K562 (cell line): ENCODE measurements at regions not wholly inside any gene's neighbourhood (a gene's known extent, or its start where the extent isn't known, plus 50 kb on each side); places are given as distances from the start of the nearest gene placed in this dataset.

ENCODE experiments used
- ATAC-seq: fragments of 200-7000 bp; cut with Tn5 transposase; 3 replicates; pipeline ENCODE4 v1.9.1; 2020; ENCODE audit warnings: moderate library complexity
- BruUV-seq: library from RNA; stranded (reverse); fragments of 400-500 nt; replicated peaks from 2 replicates; lab custom pipeline; 2021; lab: Mats Ljungman, UMichigan
- CTCF ChIA-PET: fragments of 300-600 bp; formaldehyde crosslinking; extraction: SDS; loops from one replicate; lab custom pipeline; 2021; ENCODE audit warnings: low intra/inter-chr PET ratio; lab: Yijun Ruan, JAX
- POLR2A ChIA-PET: fragments of 300-600, 350-650 bp; sonication (Branson Sonifier 250); formaldehyde crosslinking; extraction: SDS; loops from one replicate; lab custom pipeline; 2021; ENCODE audit warnings: antibody characterized with exemption, inconsistent platforms; lab: Yijun Ruan, JAX
- DNase-seq, 4 experiments: peaks; one replicate each; pipeline versions ENCODE4 v3.0.0 to v3.0.0-alpha.2; 2011 to 2018; ENCODE audit warnings: low spot score in 3 of 4, mixed read lengths in 3 of 4; ENCODE audit errors: extremely low read depth in 1 of 4
- FAIRE-seq: peaks from 2 replicates; lab custom pipeline; 2011; peaks lifted over from hg19 to GRCh38; lab: Jason Lieb, UNC
- H2AFZ ChIP-seq: 2 replicates; pipeline ENCODE4 v1.6.0; 2011; ENCODE audit warnings: low read depth, low read length, control low read depth, inconsistent platforms
- H3K27ac ChIP-seq: fragments of 200-600 bp; 3 replicates; pipeline ENCODE4 v1.8.0; 2011; ENCODE audit warnings: low read depth, mild to moderate bottlenecking, control low read depth, inconsistent platforms, low read length, moderate library complexity, mixed read lengths; ENCODE audit errors: extremely low read depth
- H3K27me3 ChIP-seq, 2 experiments: fragments of 300-600 bp in 1 of 2; 2 replicates in 1 of 2; 3 replicates in 1 of 2; pipeline versions ENCODE4 v1.6.0 to v1.8.0; 2011; ENCODE audit warnings: inconsistent platforms in 2 of 2, low read length in 2 of 2, mild to moderate bottlenecking in 1 of 2, mixed read lengths in 1 of 2, moderate library complexity in 1 of 2; ENCODE audit not compliant: control insufficient read depth in 2 of 2, insufficient read depth in 2 of 2
- H3K36me3 ChIP-seq: fragments of 300-600 bp; 3 replicates; pipeline ENCODE4 v1.8.0; 2011; ENCODE audit warnings: mild to moderate bottlenecking, low read length, inconsistent platforms; ENCODE audit not compliant: control insufficient read depth, insufficient read depth
- H3K4me1 ChIP-seq, 2 experiments: fragments of 200-600 bp in 1 of 2; replicated peaks in 1 of 2; 2 replicates in 1 of 2; 3 replicates in 1 of 2; pipeline versions ENCODE4 v1.5.1 to v1.8.0; 2011; ENCODE audit warnings: inconsistent platforms in 2 of 2, low read length in 2 of 2, mild to moderate bottlenecking in 1 of 2, mixed read lengths in 1 of 2, moderate library complexity in 1 of 2; ENCODE audit not compliant: control insufficient read depth in 2 of 2, insufficient read depth in 2 of 2
- H3K4me2 ChIP-seq: 2 replicates; pipeline ENCODE4 v1.6.1; 2011; ENCODE audit warnings: low read length, control low read depth, inconsistent platforms, mixed read lengths; ENCODE audit not compliant: insufficient read depth
- H3K4me3 ChIP-seq: fragments of 200-600 bp; sonication (generic), shearing (Covaris generic); 2 replicates; pipeline ENCODE4 v1.5.1; 2016; ENCODE audit warnings: control low read depth, inconsistent platforms
- H3K79me2 ChIP-seq: fragments of 200-600 bp; 3 replicates; pipeline ENCODE4 v1.8.0; 2011; ENCODE audit warnings: low read length, inconsistent platforms; ENCODE audit not compliant: control insufficient read depth, insufficient read depth
- H3K9ac ChIP-seq, 2 experiments: 2 replicates each; pipeline versions ENCODE4 v1.6.0 to v1.6.1; 2011; ENCODE audit warnings: low read depth in 2 of 2, low read length in 2 of 2, control low read depth in 1 of 2, inconsistent platforms in 1 of 2, mild to moderate bottlenecking in 1 of 2, mixed read lengths in 1 of 2; ENCODE audit not compliant: insufficient read depth in 1 of 2
- H3K9me1 ChIP-seq: one replicate; pipeline ENCODE4 v1.6.0; 2011; ENCODE audit warnings: inconsistent platforms, mild to moderate bottlenecking, low read length, moderate library complexity; ENCODE audit not compliant: control insufficient read depth, insufficient read depth
- H3K9me3 ChIP-seq: replicated peaks from 2 replicates; pipeline ENCODE4 v1.5.1; 2011; ENCODE audit warnings: low read depth, low read length, inconsistent platforms; ENCODE audit not compliant: control insufficient read depth, insufficient read depth
- H4K20me1 ChIP-seq: replicated peaks from 2 replicates; pipeline ENCODE4 v1.6.1; 2011; ENCODE audit warnings: low read length, inconsistent platforms, mixed read lengths; ENCODE audit not compliant: control insufficient read depth, insufficient read depth
- AFF4 ChIP-seq: sonication (generic); formaldehyde crosslinking; IDR thresholded peaks from 2 replicates; pipeline ENCODE4 v1.8.0; 2023; ENCODE audit warnings: mild to moderate bottlenecking, missing genetic modification reagents
- CHD4 ChIP-seq: fragments of 200-600 bp; sonication (generic); IDR thresholded peaks from 3 replicates; pipeline ENCODE4 v1.6.1; 2012; ENCODE audit warnings: low read depth, mild to moderate bottlenecking, mixed read lengths, low read length, inconsistent platforms; ENCODE audit not compliant: insufficient read depth, insufficient replicate concordance, poor library complexity, severe bottlenecking
- FOXJ3 ChIP-seq: sonication (generic); formaldehyde crosslinking; IDR thresholded peaks from 2 replicates; pipeline ENCODE4 v1.4.0; 2020; ENCODE audit warnings: mild to moderate bottlenecking, missing genetic modification reagents
- GATAD2B ChIP-seq: fragments of 450-650 bp; IDR thresholded peaks from 2 replicates; pipeline ENCODE4 v1.6.1; 2017; ENCODE audit warnings: mild to moderate bottlenecking, borderline replicate concordance
- MTF1 ChIP-seq: fragments of 250-450 bp; sonication (Bioruptor Pico); IDR thresholded peaks from 2 replicates; pipeline ENCODE4 v1.9.0; 2021; ENCODE audit warnings: moderate library complexity, mild to moderate bottlenecking, inconsistent platforms, borderline replicate concordance
- NUFIP1 ChIP-seq: fragments of 450-650 bp; IDR thresholded peaks from 2 replicates; pipeline ENCODE4 v1.6.1; 2018; ENCODE audit not compliant: partially characterized antibody
- PPARD ChIP-seq: fragments of 250-450 bp; sonication (Bioruptor Pico); IDR thresholded peaks from 2 replicates; pipeline ENCODE4 v1.8.0; 2022; ENCODE audit warnings: inconsistent platforms, mild to moderate bottlenecking, moderate library complexity
- RBM34 ChIP-seq: fragments of 200-400 bp; formaldehyde crosslinking; IDR thresholded peaks from 2 replicates; pipeline ENCODE4 v1.6.1; 2018; ENCODE audit warnings: low read length, borderline replicate concordance; ENCODE audit not compliant: insufficient read depth
- SETDB1 ChIP-seq: IDR thresholded peaks from one replicate; pipeline ENCODE4 v1.6.1; 2012; ENCODE audit warnings: low read length, control low read depth, inconsistent platforms
- SFPQ ChIP-seq: fragments of 200-400 bp; formaldehyde crosslinking; IDR thresholded peaks from 2 replicates; pipeline ENCODE4 v1.6.1; 2017; ENCODE audit warnings: mild to moderate bottlenecking, low read depth, low read length, moderate library complexity
- THRA ChIP-seq: fragments of 450-650 bp; IDR thresholded peaks from 2 replicates; pipeline ENCODE4 v1.6.1; 2017; ENCODE audit warnings: mild to moderate bottlenecking, moderate library complexity
- ZNF76 ChIP-seq: fragments of 250-450 bp; sonication (Bioruptor Pico); IDR thresholded peaks from 2 replicates; pipeline ENCODE4 v1.4.0; 2020; ENCODE audit warnings: mild to moderate bottlenecking, moderate library complexity, borderline replicate concordance
- WGBS: fragments of 100-300 bp; shearing (Covaris generic); methylation state at CpG from one replicate; pipeline ENCODE4 v1.1.6; 2016; ENCODE audit warnings: low coverage, mixed read lengths; ENCODE audit not compliant: insufficient coverage; ENCODE audit errors: missing lambda C conversion rate; 5-methylcytosine and 5-hydroxymethylcytosine counted together
- in situ Hi-C: fragments of 300-500 bp; cut with MboI; formaldehyde crosslinking; loops from 4 replicates; pipeline ENCODE4 v1.15.0; 2018; ENCODE audit warnings: inconsistent platforms, mixed read lengths
- intact Hi-C: fragments of 100-400 bp; cut with micrococcal nuclease; formaldehyde crosslinking; loops from 2 replicates; pipeline ENCODE4 v1.14.2; 2022
- TF ChIP-seq, protein P1 (sequence below): sonication (generic); formaldehyde crosslinking; IDR thresholded peaks from 2 replicates; pipeline ENCODE4 v1.5.0; 2020; ENCODE audit warnings: missing genetic modification reagents

GRCh38 chr6:145306489-145306888 is 428.8 kb downstream of the EPM2A start (continued):
- TF ChIP-seq SETDB1 (no peak), PPARD (CRISPR knock-in tag) (no peak), NUFIP1 (no peak), FOXJ3 (CRISPR knock-in tag) (no peak), ZNF76 (CRISPR knock-in tag) (no peak), SFPQ (no peak), RBM34 (no peak)
- TF ChIP-seq, protein P1, sequence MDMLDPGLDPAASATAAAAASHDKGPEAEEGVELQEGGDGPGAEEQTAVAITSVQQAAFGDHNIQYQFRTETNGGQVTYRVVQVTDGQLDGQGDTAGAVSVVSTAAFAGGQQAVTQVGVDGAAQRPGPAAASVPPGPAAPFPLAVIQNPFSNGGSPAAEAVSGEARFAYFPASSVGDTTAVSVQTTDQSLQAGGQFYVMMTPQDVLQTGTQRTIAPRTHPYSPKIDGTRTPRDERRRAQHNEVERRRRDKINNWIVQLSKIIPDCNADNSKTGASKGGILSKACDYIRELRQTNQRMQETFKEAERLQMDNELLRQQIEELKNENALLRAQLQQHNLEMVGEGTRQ = no peak

- Histone ChIP-seq H3K27me3 (no peaks in the 10 kb centered on the region), H3K9me3 (peaks cover 4% of the 10 kb centered on the region; the same call in 1 of the 2 replicates), H3K79me2 (no peaks in the 10 kb centered on the region), H3K4me3 (no peak overlapping the region), H3K9me1 (no peaks in the 10 kb centered on the region), H2AFZ (no peak overlapping the region), H3K27ac (no peak overlapping the region), H3K36me3 (no peaks in the 10 kb centered on the region), H4K20me1 (no peaks in the 10 kb centered on the region), H3K9ac (no peak overlapping the region), H3K4me1 (no peaks in the 10 kb centered on the region), H3K4me2 (no peak overlapping the region)
- FAIRE-seq (no peak), ATAC-seq (no peak), DNase-seq (no peak)
- ChIA-PET POLR2A (no interaction called here), CTCF (no interaction called here)
- 0% methylated on average over 3 of the region's 3 CpGs for WGBS
- in situ Hi-C loops (no loop called here), intact Hi-C loops (no loop called here)
- BruUV-seq = no TSS peak
- TF ChIP-seq AFF4 (CRISPR knock-in tag) (no peak), GATAD2B (no peak), MTF1 (no peak), CHD4 (no peak), THRA (no peak)
Measured at GRCh38 chr6:145309842-145310535, 425.3 kb downstream of the EPM2A start.
